Coronary artery (tissue), 2 donors: ENCODE measurements at regions not wholly inside any gene's neighbourhood (a gene's known extent, or its start where the extent isn't known, plus 50 kb on each side); places are given as distances from the start of the nearest gene placed in this dataset.

Source experiments
- DNase-seq: peaks from one replicate; pipeline ENCODE4 v3.0.0-alpha.2; 2017; ENCODE audit warnings: low spot score
- H3K27ac ChIP-seq, 2 donors: fragments of 200-600 bp; sonication (generic); one replicate each; pipeline ENCODE4 v1.5.1; 2016 to 2019
- H3K4me3 ChIP-seq: fragments of 200-600 bp; sonication (generic); 2 replicates; pipeline ENCODE4 v1.5.1; 2016; ENCODE audit warnings: mild to moderate bottlenecking, moderate library complexity
- CTCF ChIP-seq: fragments of 200-600 bp; sonication (generic); IDR thresholded peaks from one replicate; pipeline ENCODE4 v1.5.1; 2019; ENCODE audit warnings: antibody characterized with exemption

- no peak overlapping the region for H3K27ac ChIP-seq
- TF ChIP-seq CTCF: no peak
These were observed 281.2 kb upstream of the DIAPH2 start for GRCh38 chrX:96403446-96403845.

GRCh38 chrX:96405842-96406241, 278.8 kb upstream of the DIAPH2 start:
- no peak overlapping the region for H3K27ac ChIP-seq
- no peak for DNase-seq
- TF ChIP-seq CTCF: no peak
- no peak overlapping the region for H3K4me3 ChIP-seq

More at GRCh38 chrX:96403446-96403845, 281.2 kb upstream of the DIAPH2 start:
- DNase-seq: no peak
- no peak overlapping the region for H3K4me3 ChIP-seq

- Histone ChIP-seq H3K4me3 (peak overlapping the region; percentile 14), H3K27ac (peak overlapping the region; percentile 14 to 64)
- TF ChIP-seq CTCF: no peak
- DNase-seq: no peak
These were observed 277.6 kb upstream of the DIAPH2 start for GRCh38 chrX:96407072-96407471.

- peak overlapping the region in 1 of 2 donors; percentile 64 for H3K27ac ChIP-seq
These were observed 277.1 kb upstream of the DIAPH2 start for GRCh38 chrX:96407501-96407900.

GRCh38 chrX:96407981-96408380, 276.7 kb upstream of the DIAPH2 start:
- Histone ChIP-seq H3K27ac (peak overlapping the region in 1 of 2 donors; percentile 8), H3K4me3 (no peak overlapping the region)
- TF ChIP-seq CTCF: no peak
- no peak for DNase-seq

More at GRCh38 chrX:96407501-96407900, 277.1 kb upstream of the DIAPH2 start:
- peak overlapping the region; percentile 14 for H3K4me3 ChIP-seq
- TF ChIP-seq CTCF: no peak
- no peak for DNase-seq

- H3K4me3 ChIP-seq: no peak overlapping the region
- DNase-seq: no peak
- no peak overlapping the region for H3K27ac ChIP-seq
- no peak for TF ChIP-seq CTCF
These were observed 273.7 kb upstream of the DIAPH2 start for GRCh38 chrX:96410927-96411326.

DNA sequence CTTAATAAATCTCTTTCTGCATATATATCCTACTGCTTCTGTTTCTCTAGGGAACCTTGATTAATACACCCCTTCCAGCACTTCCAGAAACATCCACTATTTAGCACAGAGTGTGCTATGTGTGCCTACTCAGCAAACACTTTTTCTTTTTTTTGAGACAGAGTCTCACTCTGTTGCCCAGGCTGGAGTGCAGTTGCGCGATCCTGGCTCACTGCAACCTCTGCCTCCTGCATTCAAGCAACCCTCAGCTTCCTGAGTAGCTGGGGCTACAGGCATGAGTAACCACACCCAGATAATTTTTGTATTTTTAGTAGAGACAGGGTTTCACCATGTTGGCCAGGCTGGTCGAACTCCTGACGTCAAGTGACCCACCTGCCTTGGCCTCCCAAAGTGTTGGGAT, 266.9 kb upstream of the DIAPH2 start:
- Histone ChIP-seq H3K4me3 (no peak overlapping the region), H3K27ac (no peak overlapping the region)
- no peak for TF ChIP-seq CTCF
- no peak for DNase-seq
